OCI-LY7 (cell line): ENCODE measurements at regions not wholly inside any gene's neighbourhood (a gene's known extent, or its start where the extent isn't known, plus 50 kb on each side); places are given as distances from the start of the nearest gene placed in this dataset.

Experiments used
- BruUV-seq: library from RNA; stranded (reverse); fragments of 400-500 nt; replicated peaks from 2 replicates; lab custom pipeline; 2021; lab: Mats Ljungman, UMichigan
- CTCF ChIA-PET: fragments of 300-600 bp; sonication (Branson Sonifier 250); formaldehyde crosslinking; loops from one replicate; lab custom pipeline; 2022; ENCODE audit warnings: antibody characterized with exemption; ENCODE audit not compliant: unreplicated experiment; lab: Charles Lee
- POLR2A ChIA-PET: fragments of 300-600 bp; sonication (Branson Sonifier 250); formaldehyde crosslinking; loops from one replicate; lab custom pipeline; 2022; ENCODE audit warnings: antibody characterized with exemption; lab: Charles Lee
- DNase-seq: peaks from one replicate; pipeline ENCODE4 v3.0.0-alpha.2; 2015; ENCODE audit warnings: low spot score
- H2AFZ ChIP-seq: fragments of 200-600 bp; sonication (generic), shearing (Covaris generic); 2 replicates; pipeline ENCODE4 v1.6.1; 2014; ENCODE audit warnings: mild to moderate bottlenecking, antibody characterized with exemption, low read length, moderate library complexity
- H3K27ac ChIP-seq: fragments of 200-600 bp; sonication (generic); 2 replicates; pipeline ENCODE4 v1.5.1; 2014; ENCODE audit warnings: mixed run types, low read depth, mild to moderate bottlenecking, moderate library complexity, low read length, inconsistent platforms; ENCODE audit not compliant: poor library complexity, severe bottlenecking
- H3K36me3 ChIP-seq: fragments of 200-600 bp; sonication (generic); 2 replicates; pipeline ENCODE4 v1.6.1; 2014; ENCODE audit warnings: mild to moderate bottlenecking, antibody characterized with exemption, low read length, moderate library complexity, mixed read lengths; ENCODE audit not compliant: insufficient read depth
- H3K4me1 ChIP-seq: fragments of 200-600 bp; sonication (generic); 2 replicates; pipeline ENCODE4 v1.5.1; 2014; ENCODE audit warnings: mild to moderate bottlenecking, low read length; ENCODE audit not compliant: insufficient read depth, poor library complexity, severe bottlenecking
- H3K4me2 ChIP-seq: fragments of 200-600 bp; sonication (generic); 2 replicates; pipeline ENCODE4 v1.6.1; 2014; ENCODE audit warnings: mild to moderate bottlenecking, low read length
- H3K4me3 ChIP-seq: fragments of 200-600 bp; sonication (generic); 2 replicates; pipeline ENCODE4 v1.5.1; 2014; ENCODE audit warnings: mild to moderate bottlenecking, low read depth, low read length; ENCODE audit not compliant: poor library complexity, severe bottlenecking
- H3K79me2 ChIP-seq: fragments of 200-600 bp; sonication (generic); 2 replicates; pipeline ENCODE4 v1.6.1; 2016; ENCODE audit warnings: low read depth, mild to moderate bottlenecking, low read length, moderate library complexity, mixed read lengths; ENCODE audit not compliant: insufficient read depth
- H3K9me2 ChIP-seq: fragments of 200-600 bp; sonication (generic); 2 replicates; pipeline ENCODE4 v1.6.1; 2016; ENCODE audit warnings: mild to moderate bottlenecking, low read length, mixed read lengths; ENCODE audit not compliant: insufficient read depth
- H3K9me3 ChIP-seq: fragments of 200-600 bp; sonication (generic); 2 replicates; pipeline ENCODE4 v1.6.1; 2014; ENCODE audit warnings: mild to moderate bottlenecking, mixed run types, low read length, mixed read lengths
- H4K20me1 ChIP-seq: fragments of 200-600 bp; sonication (generic); 2 replicates; pipeline ENCODE4 v1.6.1; 2014; ENCODE audit warnings: mild to moderate bottlenecking, antibody characterized with exemption, low read length, moderate library complexity, mixed read lengths; ENCODE audit not compliant: insufficient read depth
- EZH2phosphoT487 ChIP-seq: fragments of 200-600 bp; sonication (generic); IDR thresholded peaks from 2 replicates; pipeline ENCODE4 v1.6.1; 2018; ENCODE audit warnings: low read depth, borderline replicate concordance, mild to moderate bottlenecking, mixed run types, antibody characterized with exemption, low read length, moderate library complexity, mixed read lengths
- intact Hi-C: fragments of 100-400 bp; cut with micrococcal nuclease; formaldehyde crosslinking; loops from one replicate; pipeline ENCODE4 v1.10.0; 2022; ENCODE audit not compliant: unreplicated experiment
- TF ChIP-seq, protein P1 (sequence below): fragments of 200-600 bp; sonication (generic); conservative IDR thresholded peaks from 2 replicates; pipeline ENCODE4 v1.5.1; 2014; ENCODE audit warnings: mild to moderate bottlenecking, antibody characterized with exemption, low read length, moderate library complexity, mixed read lengths

DNA sequence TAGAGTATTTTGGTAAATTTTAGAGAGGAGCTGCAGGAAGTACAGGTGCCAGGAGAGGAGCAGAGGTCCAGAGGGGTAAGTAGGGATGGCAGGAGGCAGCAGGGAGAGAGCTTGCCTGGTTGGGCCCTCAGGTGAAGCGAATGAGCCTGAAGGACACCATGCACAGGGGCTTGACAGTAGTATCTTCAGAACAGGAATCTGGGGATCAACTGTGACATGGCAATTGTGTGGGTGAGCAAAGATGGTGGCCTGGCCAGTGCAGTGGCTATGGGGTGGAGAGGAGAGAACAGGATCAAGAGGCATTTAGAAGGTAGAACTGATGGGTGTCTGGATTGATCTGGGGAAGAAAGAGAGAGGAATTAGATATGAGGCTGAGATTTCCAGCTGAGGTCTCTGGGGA lies 64.5 kb upstream of the SMOX start:
- intact Hi-C loops, result loop anchor here (2.0 kb wide), 2 partner anchors 297 to 367 kb away; partner anchors contain the start of gene CENPB
- peaks cover 12% of the 10 kb centered on the region for H3K4me1 ChIP-seq
- TF ChIP-seq, protein P1, sequence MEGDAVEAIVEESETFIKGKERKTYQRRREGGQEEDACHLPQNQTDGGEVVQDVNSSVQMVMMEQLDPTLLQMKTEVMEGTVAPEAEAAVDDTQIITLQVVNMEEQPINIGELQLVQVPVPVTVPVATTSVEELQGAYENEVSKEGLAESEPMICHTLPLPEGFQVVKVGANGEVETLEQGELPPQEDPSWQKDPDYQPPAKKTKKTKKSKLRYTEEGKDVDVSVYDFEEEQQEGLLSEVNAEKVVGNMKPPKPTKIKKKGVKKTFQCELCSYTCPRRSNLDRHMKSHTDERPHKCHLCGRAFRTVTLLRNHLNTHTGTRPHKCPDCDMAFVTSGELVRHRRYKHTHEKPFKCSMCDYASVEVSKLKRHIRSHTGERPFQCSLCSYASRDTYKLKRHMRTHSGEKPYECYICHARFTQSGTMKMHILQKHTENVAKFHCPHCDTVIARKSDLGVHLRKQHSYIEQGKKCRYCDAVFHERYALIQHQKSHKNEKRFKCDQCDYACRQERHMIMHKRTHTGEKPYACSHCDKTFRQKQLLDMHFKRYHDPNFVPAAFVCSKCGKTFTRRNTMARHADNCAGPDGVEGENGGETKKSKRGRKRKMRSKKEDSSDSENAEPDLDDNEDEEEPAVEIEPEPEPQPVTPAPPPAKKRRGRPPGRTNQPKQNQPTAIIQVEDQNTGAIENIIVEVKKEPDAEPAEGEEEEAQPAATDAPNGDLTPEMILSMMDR, result no peak
- TF ChIP-seq EZH2phosphoT487, result no peak
- no peak overlapping the region for H2AFZ ChIP-seq
- no peak overlapping the region for H3K4me3 ChIP-seq
- DNase-seq, result no peak
- ChIA-PET CTCF (no interaction called here), POLR2A (interaction anchor here (0.6 kb wide), 1 partner anchor 263 kb away, joined by 3 read pairs; no protein-coding TSS in a partner anchor)
- no peak overlapping the region for H3K27ac ChIP-seq
- H3K79me2 ChIP-seq, result no peaks in the 10 kb centered on the region
- H3K4me2 ChIP-seq, result no peak overlapping the region
- H3K9me2 ChIP-seq, result no peaks in the 10 kb centered on the region
- H3K36me3 ChIP-seq, result no peaks in the 10 kb centered on the region
- no TSS peak for BruUV-seq
- no peaks in the 10 kb centered on the region for H4K20me1 ChIP-seq
- no peaks in the 10 kb centered on the region for H3K9me3 ChIP-seq

DNA sequence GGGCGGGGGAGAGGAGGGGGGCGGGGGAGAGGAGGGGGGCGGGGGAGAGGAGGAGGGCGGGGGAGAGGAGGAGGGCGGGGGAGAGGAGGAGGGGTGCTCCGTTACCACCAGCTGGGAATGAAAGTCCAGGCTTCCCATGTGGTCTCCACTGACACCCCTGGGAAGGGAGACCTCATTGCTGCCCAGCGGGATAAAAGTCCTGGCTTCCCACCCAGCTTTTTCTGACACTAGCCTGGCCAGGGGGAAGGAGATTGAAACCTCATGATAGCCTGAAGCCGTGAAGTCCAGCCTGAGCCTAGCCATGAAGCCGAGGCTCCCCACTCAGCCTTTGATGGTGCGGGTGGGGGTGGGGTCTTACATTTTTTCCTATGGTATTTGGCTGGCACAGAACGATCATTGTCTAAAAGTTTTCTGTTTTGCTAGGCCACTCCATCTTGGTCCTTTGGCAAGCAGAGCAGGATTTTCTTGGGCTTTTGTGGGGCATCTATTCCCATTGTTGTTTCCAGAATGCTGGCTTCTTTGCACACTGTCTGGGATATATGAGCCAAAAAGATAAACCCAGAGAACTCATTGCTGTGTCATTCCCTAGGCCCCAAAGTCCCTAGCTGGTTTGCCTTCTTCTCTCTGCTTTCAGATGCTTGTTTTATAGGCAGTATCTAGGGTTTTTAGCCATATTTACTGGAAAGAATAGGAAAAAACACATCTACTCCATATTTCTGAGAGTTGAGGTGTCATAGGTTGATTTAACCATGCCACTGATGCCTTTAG lies 65.3 kb upstream of the SMOX start:
- Histone ChIP-seq H3K4me1 (peaks cover 12% of the 10 kb centered on the region), H3K36me3 (no peaks in the 10 kb centered on the region), H3K27ac (no peak overlapping the region), H3K9me2 (no peaks in the 10 kb centered on the region), H3K4me3 (no peak overlapping the region), H3K79me2 (no peaks in the 10 kb centered on the region), H3K4me2 (no peak overlapping the region), H2AFZ (no peak overlapping the region), H3K9me3 (no peaks in the 10 kb centered on the region), H4K20me1 (no peaks in the 10 kb centered on the region)
- POLR2A ChIA-PET, result no interaction called here
- no TSS peak for BruUV-seq
- no peak for DNase-seq
- intact Hi-C loops, result no loop called here
- CTCF ChIA-PET, result no interaction called here
- TF ChIP-seq, protein P1, result no peak
- TF ChIP-seq EZH2phosphoT487, result no peak

DNA sequence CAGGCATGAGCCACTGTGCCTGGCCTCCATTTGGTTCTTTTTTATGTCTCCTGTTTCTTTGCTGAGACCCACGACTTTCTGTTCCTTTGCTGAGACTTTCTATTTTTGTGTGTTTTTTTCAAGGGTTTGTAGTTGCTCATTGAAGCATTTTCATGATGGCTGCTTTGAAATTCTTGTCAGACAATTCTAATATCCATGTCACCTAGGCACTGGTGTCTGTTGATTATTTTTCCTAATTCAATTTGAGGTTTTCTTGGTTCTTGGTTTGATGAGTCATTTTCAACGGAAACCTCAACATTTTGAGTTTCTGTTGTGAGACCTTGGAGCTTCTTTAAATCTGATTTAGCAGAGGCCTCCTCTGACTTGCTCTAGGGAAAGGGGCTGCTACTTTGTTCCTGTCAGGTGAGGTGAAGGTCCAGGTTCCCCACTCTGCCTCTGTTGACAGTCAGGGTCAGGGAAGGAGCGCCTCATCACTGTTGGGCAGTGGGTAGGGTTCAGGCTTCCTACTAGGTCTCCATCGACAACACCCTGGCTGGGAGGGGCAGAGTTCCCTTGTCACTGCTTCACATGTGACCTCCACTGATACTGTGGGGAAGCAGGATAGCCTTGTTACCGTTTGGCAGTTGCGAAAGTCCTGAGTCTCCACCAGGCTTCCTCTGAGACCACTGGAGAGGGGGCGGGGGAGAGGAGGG lies 66.1 kb upstream of the SMOX start:
- Histone ChIP-seq H2AFZ (peak overlapping the region; percentile 34; the same call in 1 of the 2 replicates), H3K9me2 (no peaks in the 10 kb centered on the region), H3K9me3 (no peaks in the 10 kb centered on the region), H3K36me3 (no peaks in the 10 kb centered on the region), H4K20me1 (no peaks in the 10 kb centered on the region), H3K79me2 (no peaks in the 10 kb centered on the region), H3K27ac (no peak overlapping the region), H3K4me3 (no peak overlapping the region), H3K4me1 (peaks cover 12% of the 10 kb centered on the region), H3K4me2 (no peak overlapping the region)
- ChIA-PET POLR2A (no interaction called here), CTCF (no interaction called here)
- intact Hi-C loops, result no loop called here
- DNase-seq, result no peak
- no TSS peak for BruUV-seq
- no peak for TF ChIP-seq EZH2phosphoT487
- TF ChIP-seq, protein P1, result no peak
